ENCODE measurements at regions not wholly inside any gene's neighbourhood (a gene's known extent, or its start where the extent isn't known, plus 50 kb on each side); places are given as distances from the start of the nearest gene placed in this dataset.

- TF ChIP-seq CTCF (IDR thresholded peaks at IDR 0.05) (no peak), EP300 (IDR thresholded peaks at IDR 0.05) (no peak)
Measured at GRCh38 chr2:156017341-156017885, 315.1 kb downstream of the NR4A2 start.

Data from ovary (tissue), 3 donors.